IPS-15b (cell line): ENCODE measurements at regions not wholly inside any gene's neighbourhood (a gene's known extent, or its start where the extent isn't known, plus 50 kb on each side); places are given as distances from the start of the nearest gene placed in this dataset.
"Not testable (repeated sequence)": the region's sequence is repeated elsewhere in the genome, so short reads cannot be mapped to it uniquely, and the experiment has no call there.

ENCODE experiments used
- H3K27me3 ChIP-seq: one replicate; pipeline ENCODE4 v1.6.1; 2013; ENCODE audit warnings: low read length; ENCODE audit not compliant: control insufficient read depth, insufficient read depth
- H3K36me3 ChIP-seq: one replicate; pipeline ENCODE4 v1.6.1; 2013; ENCODE audit warnings: low read length; ENCODE audit not compliant: control insufficient read depth, insufficient read depth
- H3K4me1 ChIP-seq: one replicate; pipeline ENCODE4 v1.6.1; 2013; ENCODE audit warnings: mild to moderate bottlenecking, low read length; ENCODE audit not compliant: control insufficient read depth, insufficient read depth
- H3K4me3 ChIP-seq: one replicate; pipeline ENCODE4 v1.5.1; 2013; ENCODE audit warnings: low read depth, low read length
- H3K9ac ChIP-seq: one replicate; pipeline ENCODE4 v1.6.1; 2013; ENCODE audit warnings: low read depth, mild to moderate bottlenecking, low read length
- H3K9me3 ChIP-seq: one replicate; pipeline ENCODE4 v1.6.1; 2013; ENCODE audit warnings: mild to moderate bottlenecking, low read length; ENCODE audit not compliant: control insufficient read depth, insufficient read depth

DNA sequence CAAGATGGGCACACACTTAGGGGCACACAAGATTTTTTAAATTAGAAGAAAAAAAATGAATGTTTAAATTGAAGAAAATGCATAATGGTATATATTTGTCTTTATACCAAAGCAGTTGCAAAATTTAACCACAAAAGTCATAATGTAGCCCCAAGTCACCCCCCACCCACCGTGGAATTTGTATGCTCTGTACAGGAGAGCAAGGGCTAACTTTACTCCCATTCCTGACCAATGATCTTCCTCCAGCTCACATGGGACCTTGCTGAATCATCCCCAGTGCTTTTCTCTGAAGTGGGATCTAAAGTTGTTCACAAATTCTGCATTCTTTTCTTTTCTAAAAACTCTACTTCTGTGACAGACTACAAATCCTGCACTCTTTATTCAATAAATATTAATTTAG lies 597.0 kb downstream of the UQCRFS1 start:
- H3K9ac ChIP-seq: no peak overlapping the region
- no peak overlapping the region for H3K4me3 ChIP-seq
- no peaks in the 10 kb centered on the region for H3K9me3 ChIP-seq
- peaks cover 7% of the 10 kb centered on the region for H3K36me3 ChIP-seq
- no peaks in the 10 kb centered on the region for H3K4me1 ChIP-seq
- H3K27me3 ChIP-seq: no peaks in the 10 kb centered on the region

DNA sequence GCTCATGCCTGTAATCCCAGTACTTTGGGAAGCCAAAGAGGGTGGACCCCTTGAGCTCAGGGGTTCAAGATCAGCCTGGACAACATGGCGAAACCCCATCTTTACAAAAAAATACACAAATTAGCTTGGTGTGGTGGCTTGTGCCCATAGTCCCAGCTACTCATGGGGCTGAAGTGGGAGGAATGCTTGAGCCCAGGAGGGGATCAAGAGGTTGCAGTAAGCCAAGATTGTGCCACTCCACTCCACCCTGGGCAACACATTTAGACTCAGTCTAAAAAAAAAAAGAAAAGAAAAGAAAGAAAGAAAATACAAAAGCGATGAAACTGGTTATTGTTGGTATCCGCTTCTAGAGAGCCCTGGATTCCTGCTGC lies 597.4 kb downstream of the UQCRFS1 start:
- Histone ChIP-seq H3K4me1 (no peaks in the 10 kb centered on the region), H3K9ac (no peak overlapping the region), H3K9me3 (no peaks in the 10 kb centered on the region), H3K4me3 (no peak overlapping the region), H3K27me3 (no peaks in the 10 kb centered on the region), H3K36me3 (peaks cover 7% of the 10 kb centered on the region)

DNA sequence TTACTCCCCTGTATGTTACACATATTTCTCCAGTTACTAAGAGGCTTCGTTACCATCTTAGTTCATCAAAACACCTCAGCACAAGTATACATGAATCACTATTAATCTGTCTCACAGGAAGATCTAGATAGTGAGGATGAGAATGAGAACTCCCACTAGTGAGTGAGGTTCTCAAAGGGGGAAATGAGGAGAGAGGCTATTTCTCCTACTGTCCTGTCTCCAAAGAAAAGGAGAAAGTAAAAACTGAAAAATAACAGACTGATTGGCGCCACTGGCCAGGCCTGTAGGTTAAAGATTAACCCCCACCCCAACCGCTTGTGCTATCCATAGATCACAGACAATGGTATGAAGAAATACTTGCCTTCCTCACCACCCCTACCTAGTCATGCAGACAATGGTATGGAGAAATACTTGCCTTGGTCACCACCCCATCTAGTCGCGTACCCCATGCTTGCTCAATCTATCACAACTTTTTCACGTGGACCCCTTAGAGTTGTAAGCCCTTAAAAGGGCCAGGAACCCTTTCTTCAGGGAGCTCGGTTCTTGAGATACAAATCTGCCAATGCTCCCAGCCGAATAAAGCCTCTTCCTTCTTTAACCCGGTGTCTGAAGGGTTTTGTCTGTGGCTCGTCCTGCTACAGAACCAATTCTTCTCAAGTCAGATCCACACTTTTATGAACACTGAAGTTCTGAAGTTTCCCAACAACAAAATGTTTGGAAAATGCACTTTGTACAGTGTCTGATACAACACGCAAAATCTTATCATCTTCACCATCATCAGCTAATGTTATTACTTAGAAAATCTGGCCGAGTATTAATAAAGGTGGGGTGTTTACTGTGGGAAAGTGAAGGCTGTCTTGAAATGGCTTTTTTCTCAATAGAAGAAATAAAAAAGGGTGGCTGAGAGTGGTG lies 598.1 kb downstream of the UQCRFS1 start:
- Histone ChIP-seq H3K4me3 (no peak overlapping the region), H3K4me1 (no peaks in the 10 kb centered on the region), H3K9ac (no peak overlapping the region), H3K27me3 (no peaks in the 10 kb centered on the region), H3K36me3 (peaks cover 7% of the 10 kb centered on the region), H3K9me3 (no peaks in the 10 kb centered on the region)

DNA sequence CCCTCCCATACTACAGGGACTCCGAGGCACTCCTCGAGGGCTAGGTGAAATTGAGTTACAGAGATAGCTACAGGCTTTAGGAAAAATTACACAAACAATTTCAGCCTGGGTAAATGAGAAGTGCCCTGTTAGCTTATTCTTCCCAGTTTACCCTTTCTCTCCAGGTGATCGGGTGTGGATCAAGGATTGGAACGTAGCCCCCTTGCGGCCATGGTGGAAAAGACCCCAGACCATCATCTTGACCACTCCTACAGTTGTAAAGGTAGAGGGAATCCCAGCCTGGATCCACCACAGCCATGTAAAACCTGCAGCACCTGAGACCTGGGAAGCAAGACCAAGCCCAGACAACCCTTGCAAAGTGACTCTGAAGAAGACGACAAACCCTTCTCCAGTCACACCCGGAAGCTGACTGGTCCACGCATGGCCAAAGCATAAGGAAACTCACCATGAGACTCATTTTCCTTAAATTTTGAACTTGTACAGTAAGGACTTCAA lies 600.6 kb downstream of the UQCRFS1 start:
- H3K4me1 ChIP-seq: no peaks in the 10 kb centered on the region
- no peaks in the 10 kb centered on the region for H3K27me3 ChIP-seq
- H3K9me3 ChIP-seq: no peaks in the 10 kb centered on the region
- no peak overlapping the region for H3K9ac ChIP-seq
- H3K36me3 ChIP-seq: peaks cover 7% of the 10 kb centered on the region
- H3K4me3 ChIP-seq: no peak overlapping the region

DNA sequence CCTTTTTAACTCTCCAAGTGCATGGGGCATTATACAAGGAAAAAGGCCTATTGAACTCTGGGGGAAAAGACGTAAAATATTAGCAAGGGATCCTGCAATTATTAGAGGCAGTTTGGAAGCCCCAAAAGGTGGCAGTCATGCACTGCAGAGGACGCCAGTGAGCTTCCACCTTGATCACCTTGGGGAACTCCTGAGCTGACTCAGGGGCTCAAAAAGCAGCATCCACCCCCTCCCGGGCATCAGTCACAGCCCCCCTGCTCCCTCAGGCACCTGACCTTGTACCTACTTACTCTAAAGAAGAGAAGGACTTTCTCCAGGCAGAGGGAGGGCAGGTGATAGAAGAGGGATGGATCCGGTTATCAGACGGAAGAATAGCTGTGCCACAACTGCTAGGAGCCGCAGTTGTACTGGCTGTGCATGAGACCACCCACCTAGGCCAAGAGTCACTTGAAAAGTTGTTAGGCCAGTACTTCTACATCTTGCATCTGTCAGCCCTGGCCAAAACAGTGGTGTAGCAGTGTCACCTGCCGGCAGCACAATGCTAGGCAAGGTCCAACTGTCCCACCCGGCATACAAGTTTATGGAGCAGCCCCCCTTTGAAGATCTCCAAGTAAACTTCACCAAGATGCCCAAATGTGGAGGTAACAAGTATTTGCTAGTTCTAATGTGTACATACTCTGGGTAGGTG lies 601.6 kb downstream of the UQCRFS1 start:
- H3K4me1 ChIP-seq, H3K4me3 ChIP-seq, H3K27me3 ChIP-seq, H3K9me3 ChIP-seq, H3K9ac ChIP-seq: not testable (repeated sequence)
- H3K36me3 ChIP-seq: peaks cover 14% of the 10 kb centered on the region

DNA sequence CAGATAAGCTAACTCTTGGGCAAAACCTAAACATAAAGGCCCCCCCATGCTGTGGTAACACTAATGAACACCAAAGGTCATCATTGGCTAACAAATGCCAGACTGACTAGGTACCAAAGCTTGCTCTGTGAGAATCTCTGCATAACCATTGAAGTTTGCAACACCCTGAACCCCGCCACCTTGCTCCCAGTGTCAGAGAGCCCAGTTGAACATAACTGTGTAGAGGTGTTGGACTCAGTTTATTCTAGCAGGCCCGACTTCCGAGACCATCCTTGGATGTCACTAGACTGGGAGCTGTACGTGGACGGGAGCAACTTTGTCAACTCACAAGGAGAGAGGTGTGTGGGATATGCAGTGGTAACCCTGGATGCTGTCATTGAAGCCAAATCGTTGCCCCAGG lies 602.2 kb downstream of the UQCRFS1 start:
- Histone ChIP-seq H3K4me1 (no peaks in the 10 kb centered on the region), H3K27me3 (no peaks in the 10 kb centered on the region), H3K9me3 (peaks cover 6% of the 10 kb centered on the region)

DNA sequence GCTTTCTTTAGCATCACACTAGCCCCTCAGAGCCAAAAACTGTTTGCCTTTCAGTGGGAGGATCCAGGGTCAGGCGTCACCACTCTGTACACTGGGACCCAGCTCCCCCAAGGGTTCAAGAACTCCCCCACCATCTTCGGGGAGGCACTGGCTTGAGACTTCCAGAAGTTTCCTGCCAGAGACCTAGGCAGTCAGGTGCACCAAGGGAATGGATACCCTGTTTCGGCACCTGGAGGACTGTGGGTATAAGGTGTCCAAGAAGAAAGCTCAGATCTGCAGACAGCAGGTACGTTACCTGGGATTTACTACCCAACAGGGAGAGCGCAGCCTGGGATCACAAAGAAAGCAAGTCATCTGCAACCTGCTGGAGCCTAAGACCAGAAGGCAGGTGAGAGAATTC lies 603.0 kb downstream of the UQCRFS1 start:
- H3K36me3 ChIP-seq: peaks cover 10% of the 10 kb centered on the region
- no peak overlapping the region for H3K9ac ChIP-seq
- H3K4me3 ChIP-seq: no peak overlapping the region
- peaks cover 6% of the 10 kb centered on the region for H3K9me3 ChIP-seq
- H3K27me3 ChIP-seq: no peaks in the 10 kb centered on the region
- no peaks in the 10 kb centered on the region for H3K4me1 ChIP-seq

More for the DNA sequence above, 602.2 kb downstream of the UQCRFS1 start:
- Histone ChIP-seq H3K4me3 (no peak overlapping the region), H3K36me3 (peaks cover 14% of the 10 kb centered on the region), H3K9ac (no peak overlapping the region)

DNA sequence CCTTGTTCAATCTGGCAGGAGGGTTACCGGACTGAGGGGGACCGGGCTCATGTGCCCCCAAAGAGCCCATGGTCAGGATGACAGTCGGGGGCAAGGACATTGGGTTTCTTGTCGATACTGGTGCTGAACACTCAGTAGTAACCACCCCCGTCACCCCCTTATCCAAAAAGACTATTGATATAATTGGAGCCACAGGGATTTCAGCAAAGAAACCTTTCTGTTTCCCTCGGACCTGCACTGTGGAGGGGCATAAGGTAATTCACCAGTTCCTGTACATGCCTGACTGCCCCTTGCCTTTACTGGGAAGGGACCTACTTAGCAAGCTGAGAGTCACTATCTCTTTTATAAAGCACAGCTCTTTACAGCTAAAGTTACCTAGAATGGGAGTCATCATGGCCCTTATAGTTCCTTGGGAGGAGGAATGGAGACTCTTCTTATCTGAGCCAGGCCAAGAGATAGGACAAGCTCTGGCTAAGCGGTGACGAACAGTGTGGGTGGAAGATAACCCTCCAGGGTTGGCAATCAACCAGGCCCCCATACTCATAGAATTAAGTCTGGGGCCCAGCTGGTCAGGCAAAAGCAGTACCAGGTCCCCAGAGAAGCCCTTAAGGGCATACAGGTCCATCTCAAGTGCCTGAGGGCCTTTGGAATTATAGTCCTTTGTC lies 603.7 kb downstream of the UQCRFS1 start:
- Histone ChIP-seq H3K9me3 (peaks cover 6% of the 10 kb centered on the region), H3K4me3 (no peak overlapping the region), H3K27me3 (no peaks in the 10 kb centered on the region), H3K4me1 (no peaks in the 10 kb centered on the region), H3K36me3 (peaks cover 7% of the 10 kb centered on the region), H3K9ac (no peak overlapping the region)

DNA sequence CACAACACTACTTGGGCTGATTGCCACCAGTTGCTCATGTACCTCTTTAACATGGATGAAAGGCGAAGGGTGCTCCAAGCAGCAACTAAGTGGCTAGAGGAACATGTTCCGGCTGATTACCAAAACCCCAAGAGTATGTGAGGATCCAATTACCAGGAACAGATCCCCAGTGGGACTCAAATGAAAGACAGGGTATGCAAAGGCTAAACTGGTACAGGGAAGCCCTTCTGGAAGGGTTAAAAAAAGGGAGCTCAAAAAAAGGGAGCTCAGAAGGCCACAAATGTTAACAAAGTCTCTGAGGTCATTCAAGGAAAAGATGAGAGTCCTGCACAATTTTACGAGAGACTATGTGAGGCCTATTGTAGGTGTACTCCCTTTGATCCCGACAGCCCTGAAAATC lies 604.7 kb downstream of the UQCRFS1 start:
- Histone ChIP-seq H3K4me3 (no peak overlapping the region), H3K4me1 (no peaks in the 10 kb centered on the region), H3K9ac (no peak overlapping the region), H3K27me3 (no peaks in the 10 kb centered on the region), H3K36me3 (peaks cover 7% of the 10 kb centered on the region), H3K9me3 (peaks cover 6% of the 10 kb centered on the region)

DNA sequence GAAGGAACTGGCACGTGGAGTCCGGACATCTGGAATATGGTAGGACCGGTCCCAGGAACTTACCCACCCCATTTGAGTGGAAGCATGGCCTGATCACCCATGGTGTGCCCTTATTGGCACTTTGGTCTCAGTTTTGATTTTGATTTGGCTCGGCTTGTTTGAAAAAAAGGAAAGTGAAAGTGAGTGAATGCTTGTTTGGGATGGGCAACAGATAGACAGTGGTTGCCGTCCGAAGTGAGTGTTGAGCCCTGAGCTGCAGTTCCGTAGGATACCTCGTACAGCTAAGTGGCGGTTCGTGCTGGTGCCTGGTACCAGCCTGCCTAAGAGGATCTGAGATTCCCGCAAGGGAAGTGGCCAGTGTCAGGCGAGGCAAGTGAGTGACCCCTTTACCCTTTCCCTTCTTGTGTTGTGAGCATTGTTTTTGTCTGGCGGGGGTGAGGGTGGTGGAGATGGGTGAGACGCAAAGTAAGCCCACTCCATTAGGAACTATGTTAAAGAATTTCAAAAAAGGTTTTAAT lies 605.8 kb downstream of the UQCRFS1 start:
- Histone ChIP-seq H3K4me1 (no peaks in the 10 kb centered on the region), H3K27me3 (no peaks in the 10 kb centered on the region), H3K9ac (no peak overlapping the region), H3K4me3 (no peak overlapping the region), H3K36me3 (peaks cover 7% of the 10 kb centered on the region), H3K9me3 (peaks cover 6% of the 10 kb centered on the region)

DNA sequence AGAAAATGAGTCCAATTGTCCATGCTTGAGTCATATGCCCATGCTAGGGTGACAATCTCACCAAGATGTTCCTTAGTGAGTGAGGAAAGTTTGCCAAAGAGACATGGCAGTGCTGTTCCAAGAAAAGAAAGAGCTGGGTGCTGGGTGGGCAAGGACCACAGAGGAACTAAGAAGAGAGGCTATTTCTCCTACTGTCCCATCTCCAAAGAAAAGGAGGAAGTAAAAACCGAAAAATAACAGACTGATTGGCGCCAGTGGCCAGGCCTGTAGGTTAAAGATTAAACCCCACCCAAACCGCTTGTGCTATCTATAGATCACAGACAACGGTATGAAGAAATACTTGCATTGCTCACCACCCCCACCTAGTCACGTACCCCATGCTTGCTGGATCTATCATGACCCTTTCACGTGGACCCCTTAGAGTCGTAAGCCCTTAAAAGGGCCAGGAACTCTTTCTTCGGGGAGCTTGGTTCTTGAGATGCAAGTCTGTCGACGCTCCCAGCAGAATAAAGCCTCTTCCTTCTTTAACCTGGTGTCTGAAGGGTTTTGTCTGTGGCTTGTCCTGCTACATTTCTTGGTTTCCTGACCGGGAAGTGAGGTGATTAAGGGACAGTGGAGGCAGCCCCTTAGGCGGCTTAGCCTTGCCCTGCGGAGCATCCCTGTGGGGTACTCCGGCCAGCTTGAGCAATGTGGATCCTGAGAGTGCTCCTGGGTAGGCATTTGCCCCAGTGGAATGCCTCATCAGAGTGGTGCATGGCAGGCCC lies 606.5 kb downstream of the UQCRFS1 start:
- peaks cover 6% of the 10 kb centered on the region for H3K9me3 ChIP-seq
- no peaks in the 10 kb centered on the region for H3K4me1 ChIP-seq
- H3K4me3 ChIP-seq: no peak overlapping the region
- H3K36me3 ChIP-seq: peaks cover 7% of the 10 kb centered on the region
- H3K27me3 ChIP-seq: no peaks in the 10 kb centered on the region
- no peak overlapping the region for H3K9ac ChIP-seq
